HEK293 (cell line): ENCODE measurements at regions not wholly inside any gene's neighbourhood (a gene's known extent, or its start where the extent isn't known, plus 50 kb on each side); places are given as distances from the start of the nearest gene placed in this dataset.

ENCODE experiments used
- CTCF ChIA-PET: fragments of 350-600 bp; formaldehyde crosslinking; extraction: SDS; loops from one replicate; lab custom pipeline; 2021; ENCODE audit warnings: antibody characterized with exemption; lab: Yijun Ruan, JAX
- POLR2A ChIA-PET: fragments of 300-600 bp; formaldehyde crosslinking; extraction: SDS; loops from one replicate; lab custom pipeline; 2020; ENCODE audit warnings: antibody characterized with exemption, inconsistent platforms; lab: Yijun Ruan, JAX
- H3K27ac ChIP-seq: fragments of 200-500 bp; sonication (Bioruptor generic); 2 replicates; pipeline ENCODE4 v1.5.1; 2014; ENCODE audit warnings: low read depth, low read length, control low read depth, inconsistent platforms; ENCODE audit errors: extremely low read depth
- H3K36me3 ChIP-seq, 2 experiments: fragments of 200-500 bp in 1 of 2; sonication (Bioruptor generic) in 1 of 2; 1 replicate in 1 of 2; 2 replicates in 1 of 2; pipeline ENCODE4 v1.5.1; 2014 to 2017; ENCODE audit warnings: inconsistent platforms in 2 of 2, low read length in 2 of 2; ENCODE audit not compliant: control insufficient read depth in 2 of 2, insufficient read depth in 1 of 2
- H3K4me1 ChIP-seq: fragments of 200-500 bp; sonication (Bioruptor generic); 2 replicates; pipeline ENCODE4 v1.5.1; 2014; ENCODE audit warnings: mild to moderate bottlenecking, low read length, inconsistent platforms; ENCODE audit not compliant: control insufficient read depth, insufficient read depth
- H3K4me3 ChIP-seq: 2 replicates; pipeline ENCODE4 v1.5.1; 2011; ENCODE audit warnings: low read depth, mild to moderate bottlenecking, control low read depth, low read length, moderate library complexity
- H3K9me3 ChIP-seq: fragments of 200-500 bp; sonication (Bioruptor generic); 2 replicates; pipeline ENCODE4 v1.5.1; 2014; ENCODE audit warnings: low read depth, low read length, inconsistent platforms; ENCODE audit not compliant: control insufficient read depth, insufficient read depth
- HOXC10 ChIP-seq: sonication (generic); formaldehyde crosslinking; IDR thresholded peaks from 2 replicates; pipeline ENCODE4 v1.8.1; 2023; ENCODE audit warnings: mild to moderate bottlenecking, missing genetic modification reagents
- MZF1 ChIP-seq: fragments of 450-650 bp; formaldehyde crosslinking; IDR thresholded peaks from 2 replicates; pipeline ENCODE4 v1.5.1; 2017; ENCODE audit warnings: missing biosample characterization, missing genetic modification characterization, borderline replicate concordance
- PRDM1 ChIP-seq: fragments of 450-650 bp; formaldehyde crosslinking; IDR thresholded peaks from 2 replicates; pipeline ENCODE4; 2016; ENCODE audit warnings: missing biosample characterization, missing genetic modification characterization
- SP2 ChIP-seq: fragments of 450-650 bp; formaldehyde crosslinking; IDR thresholded peaks from 2 replicates; pipeline ENCODE4 v1.5.1; 2016; ENCODE audit warnings: missing biosample characterization, missing genetic modification characterization
- TRIM28 ChIP-seq: IDR thresholded peaks from 2 replicates; pipeline ENCODE4 v1.6.1; 2011; ENCODE audit warnings: low read length, control low read depth, borderline replicate concordance
- ZBTB48 ChIP-seq: fragments of 450-650 bp; formaldehyde crosslinking; IDR thresholded peaks from 2 replicates; pipeline ENCODE4 v1.5.1; 2016; ENCODE audit warnings: missing biosample characterization, missing genetic modification characterization
- ZBTB7A ChIP-seq: fragments of 450-650 bp; formaldehyde crosslinking; IDR thresholded peaks from 2 replicates; pipeline ENCODE4 v1.5.1; 2016; ENCODE audit warnings: low read depth, missing biosample characterization, missing genetic modification characterization
- ZNF138 ChIP-seq: fragments of 450-650 bp; formaldehyde crosslinking; IDR thresholded peaks from 2 replicates; pipeline ENCODE4 v1.5.1; 2016; ENCODE audit warnings: missing biosample characterization, missing genetic modification characterization, borderline replicate concordance
- ZNF302 ChIP-seq: fragments of 450-650 bp; formaldehyde crosslinking; IDR thresholded peaks from 2 replicates; pipeline ENCODE4 v1.5.1; 2016; ENCODE audit warnings: missing biosample characterization, missing genetic modification characterization, low read depth
- ZNF350 ChIP-seq: fragments of 450-650 bp; formaldehyde crosslinking; IDR thresholded peaks from 2 replicates; pipeline ENCODE4 v1.5.0; 2017; ENCODE audit warnings: missing biosample characterization, mild to moderate bottlenecking, missing genetic modification characterization
- ZNF660 ChIP-seq: fragments of 450-650 bp; IDR thresholded peaks from 2 replicates; pipeline ENCODE4 v1.5.1; 2018; ENCODE audit warnings: missing biosample characterization, mild to moderate bottlenecking, missing genetic modification characterization
- ZNF701 ChIP-seq: fragments of 450-650 bp; formaldehyde crosslinking; IDR thresholded peaks from 2 replicates; pipeline ENCODE4 v1.5.1; 2016; ENCODE audit warnings: missing biosample characterization, missing genetic modification characterization
- TF ChIP-seq, protein P1 (sequence below): fragments of 450-650 bp; formaldehyde crosslinking; IDR thresholded peaks from 2 replicates; pipeline ENCODE4; 2016; ENCODE audit warnings: missing biosample characterization, missing genetic modification characterization
- TF ChIP-seq, protein P2 (sequence below): fragments of 450-650 bp; formaldehyde crosslinking; IDR thresholded peaks from 2 replicates; pipeline ENCODE4 v1.5.0; 2017; ENCODE audit warnings: missing biosample characterization, missing genetic modification characterization, borderline replicate concordance
- TF ChIP-seq, protein P3 (sequence below): fragments of 450-650 bp; IDR thresholded peaks from 2 replicates; pipeline ENCODE4 v1.5.1; 2018; ENCODE audit warnings: missing biosample characterization, missing genetic modification characterization
- TF ChIP-seq, protein P4 (sequence below): fragments of 450-650 bp; formaldehyde crosslinking; IDR thresholded peaks from 2 replicates; pipeline ENCODE4 v1.5.1; 2016; ENCODE audit warnings: missing biosample characterization, missing genetic modification characterization
- TF ChIP-seq, protein P5 (sequence below): fragments of 450-650 bp; formaldehyde crosslinking; IDR thresholded peaks from 2 replicates; pipeline ENCODE4 v1.5.1; 2016; ENCODE audit warnings: missing biosample characterization, missing genetic modification characterization
- TF ChIP-seq, protein P6 (sequence below): fragments of 450-650 bp; IDR thresholded peaks from 2 replicates; pipeline ENCODE4 v1.5.1; 2018; ENCODE audit warnings: missing biosample characterization, mild to moderate bottlenecking, missing genetic modification characterization

DNA sequence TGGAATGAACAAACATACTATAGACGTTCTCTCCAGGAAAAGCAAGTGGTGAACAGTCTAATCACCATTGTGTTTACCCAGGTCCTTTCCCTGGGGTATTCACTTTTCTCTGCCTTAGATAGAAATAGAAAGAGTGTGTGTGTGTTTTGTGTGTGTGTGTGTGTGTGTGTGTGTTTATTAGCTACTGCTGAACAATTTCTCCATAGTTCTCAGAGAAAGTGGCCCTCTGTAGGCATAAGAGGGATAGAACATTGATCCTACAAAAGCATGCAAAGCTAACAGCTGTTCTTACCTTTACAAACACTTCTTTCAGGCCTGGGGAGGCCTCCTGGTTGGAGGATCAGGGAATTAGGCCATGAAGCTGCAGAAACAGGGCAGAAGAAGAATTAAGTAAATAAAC, 665.7 kb upstream of the TBX3 start:
- H3K36me3 ChIP-seq, result no peaks in the 10 kb centered on the region
- no peak for TF ChIP-seq ZNF302 (tag by site-specific recombination)
- TF ChIP-seq, protein P1, sequence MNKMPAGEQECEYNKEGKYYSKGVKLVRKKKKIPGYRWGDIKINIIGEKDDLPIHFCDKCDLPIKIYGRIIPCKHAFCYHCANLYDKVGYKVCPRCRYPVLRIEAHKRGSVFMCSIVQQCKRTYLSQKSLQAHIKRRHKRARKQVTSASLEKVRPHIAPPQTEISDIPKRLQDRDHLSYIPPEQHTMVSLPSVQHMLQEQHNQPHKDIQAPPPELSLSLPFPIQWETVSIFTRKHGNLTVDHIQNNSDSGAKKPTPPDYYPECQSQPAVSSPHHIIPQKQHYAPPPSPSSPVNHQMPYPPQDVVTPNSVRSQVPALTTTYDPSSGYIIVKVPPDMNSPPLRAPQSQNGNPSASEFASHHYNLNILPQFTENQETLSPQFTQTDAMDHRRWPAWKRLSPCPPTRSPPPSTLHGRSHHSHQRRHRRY (tag by site-specific recombination), result no peak
- TF ChIP-seq, protein P2, sequence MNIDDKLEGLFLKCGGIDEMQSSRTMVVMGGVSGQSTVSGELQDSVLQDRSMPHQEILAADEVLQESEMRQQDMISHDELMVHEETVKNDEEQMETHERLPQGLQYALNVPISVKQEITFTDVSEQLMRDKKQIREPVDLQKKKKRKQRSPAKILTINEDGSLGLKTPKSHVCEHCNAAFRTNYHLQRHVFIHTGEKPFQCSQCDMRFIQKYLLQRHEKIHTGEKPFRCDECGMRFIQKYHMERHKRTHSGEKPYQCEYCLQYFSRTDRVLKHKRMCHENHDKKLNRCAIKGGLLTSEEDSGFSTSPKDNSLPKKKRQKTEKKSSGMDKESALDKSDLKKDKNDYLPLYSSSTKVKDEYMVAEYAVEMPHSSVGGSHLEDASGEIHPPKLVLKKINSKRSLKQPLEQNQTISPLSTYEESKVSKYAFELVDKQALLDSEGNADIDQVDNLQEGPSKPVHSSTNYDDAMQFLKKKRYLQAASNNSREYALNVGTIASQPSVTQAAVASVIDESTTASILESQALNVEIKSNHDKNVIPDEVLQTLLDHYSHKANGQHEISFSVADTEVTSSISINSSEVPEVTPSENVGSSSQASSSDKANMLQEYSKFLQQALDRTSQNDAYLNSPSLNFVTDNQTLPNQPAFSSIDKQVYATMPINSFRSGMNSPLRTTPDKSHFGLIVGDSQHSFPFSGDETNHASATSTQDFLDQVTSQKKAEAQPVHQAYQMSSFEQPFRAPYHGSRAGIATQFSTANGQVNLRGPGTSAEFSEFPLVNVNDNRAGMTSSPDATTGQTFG (tag by site-specific recombination), result no peak
- no peak for TF ChIP-seq MZF1 (tag by site-specific recombination)
- no peak for TF ChIP-seq SP2 (tag by site-specific recombination)
- no peak for TF ChIP-seq PRDM1
- no peak for TF ChIP-seq HOXC10
- TF ChIP-seq ZNF660 (tag by site-specific recombination), result no peak
- TF ChIP-seq ZNF138 (tag by site-specific recombination), result no peak
- TF ChIP-seq, protein P3, sequence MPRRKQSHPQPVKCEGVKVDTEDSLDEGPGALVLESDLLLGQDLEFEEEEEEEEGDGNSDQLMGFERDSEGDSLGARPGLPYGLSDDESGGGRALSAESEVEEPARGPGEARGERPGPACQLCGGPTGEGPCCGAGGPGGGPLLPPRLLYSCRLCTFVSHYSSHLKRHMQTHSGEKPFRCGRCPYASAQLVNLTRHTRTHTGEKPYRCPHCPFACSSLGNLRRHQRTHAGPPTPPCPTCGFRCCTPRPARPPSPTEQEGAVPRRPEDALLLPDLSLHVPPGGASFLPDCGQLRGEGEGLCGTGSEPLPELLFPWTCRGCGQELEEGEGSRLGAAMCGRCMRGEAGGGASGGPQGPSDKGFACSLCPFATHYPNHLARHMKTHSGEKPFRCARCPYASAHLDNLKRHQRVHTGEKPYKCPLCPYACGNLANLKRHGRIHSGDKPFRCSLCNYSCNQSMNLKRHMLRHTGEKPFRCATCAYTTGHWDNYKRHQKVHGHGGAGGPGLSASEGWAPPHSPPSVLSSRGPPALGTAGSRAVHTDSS (tag by site-specific recombination), result no peak
- TF ChIP-seq, protein P4, sequence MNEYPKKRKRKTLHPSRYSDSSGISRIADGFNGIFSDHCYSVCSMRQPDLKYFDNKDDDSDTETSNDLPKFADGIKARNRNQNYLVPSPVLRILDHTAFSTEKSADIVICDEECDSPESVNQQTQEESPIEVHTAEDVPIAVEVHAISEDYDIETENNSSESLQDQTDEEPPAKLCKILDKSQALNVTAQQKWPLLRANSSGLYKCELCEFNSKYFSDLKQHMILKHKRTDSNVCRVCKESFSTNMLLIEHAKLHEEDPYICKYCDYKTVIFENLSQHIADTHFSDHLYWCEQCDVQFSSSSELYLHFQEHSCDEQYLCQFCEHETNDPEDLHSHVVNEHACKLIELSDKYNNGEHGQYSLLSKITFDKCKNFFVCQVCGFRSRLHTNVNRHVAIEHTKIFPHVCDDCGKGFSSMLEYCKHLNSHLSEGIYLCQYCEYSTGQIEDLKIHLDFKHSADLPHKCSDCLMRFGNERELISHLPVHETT, result no peak
- no peak for TF ChIP-seq ZNF350
- TF ChIP-seq ZBTB7A, result no peak
- no peak for TF ChIP-seq TRIM28
- TF ChIP-seq, protein P5, sequence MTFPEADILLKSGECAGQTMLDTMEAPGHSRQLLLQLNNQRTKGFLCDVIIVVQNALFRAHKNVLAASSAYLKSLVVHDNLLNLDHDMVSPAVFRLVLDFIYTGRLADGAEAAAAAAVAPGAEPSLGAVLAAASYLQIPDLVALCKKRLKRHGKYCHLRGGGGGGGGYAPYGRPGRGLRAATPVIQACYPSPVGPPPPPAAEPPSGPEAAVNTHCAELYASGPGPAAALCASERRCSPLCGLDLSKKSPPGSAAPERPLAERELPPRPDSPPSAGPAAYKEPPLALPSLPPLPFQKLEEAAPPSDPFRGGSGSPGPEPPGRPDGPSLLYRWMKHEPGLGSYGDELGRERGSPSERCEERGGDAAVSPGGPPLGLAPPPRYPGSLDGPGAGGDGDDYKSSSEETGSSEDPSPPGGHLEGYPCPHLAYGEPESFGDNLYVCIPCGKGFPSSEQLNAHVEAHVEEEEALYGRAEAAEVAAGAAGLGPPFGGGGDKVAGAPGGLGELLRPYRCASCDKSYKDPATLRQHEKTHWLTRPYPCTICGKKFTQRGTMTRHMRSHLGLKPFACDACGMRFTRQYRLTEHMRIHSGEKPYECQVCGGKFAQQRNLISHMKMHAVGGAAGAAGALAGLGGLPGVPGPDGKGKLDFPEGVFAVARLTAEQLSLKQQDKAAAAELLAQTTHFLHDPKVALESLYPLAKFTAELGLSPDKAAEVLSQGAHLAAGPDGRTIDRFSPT (tag by site-specific recombination), result no peak
- no peak for TF ChIP-seq ZNF701 (tag by site-specific recombination)
- TF ChIP-seq, protein P6, sequence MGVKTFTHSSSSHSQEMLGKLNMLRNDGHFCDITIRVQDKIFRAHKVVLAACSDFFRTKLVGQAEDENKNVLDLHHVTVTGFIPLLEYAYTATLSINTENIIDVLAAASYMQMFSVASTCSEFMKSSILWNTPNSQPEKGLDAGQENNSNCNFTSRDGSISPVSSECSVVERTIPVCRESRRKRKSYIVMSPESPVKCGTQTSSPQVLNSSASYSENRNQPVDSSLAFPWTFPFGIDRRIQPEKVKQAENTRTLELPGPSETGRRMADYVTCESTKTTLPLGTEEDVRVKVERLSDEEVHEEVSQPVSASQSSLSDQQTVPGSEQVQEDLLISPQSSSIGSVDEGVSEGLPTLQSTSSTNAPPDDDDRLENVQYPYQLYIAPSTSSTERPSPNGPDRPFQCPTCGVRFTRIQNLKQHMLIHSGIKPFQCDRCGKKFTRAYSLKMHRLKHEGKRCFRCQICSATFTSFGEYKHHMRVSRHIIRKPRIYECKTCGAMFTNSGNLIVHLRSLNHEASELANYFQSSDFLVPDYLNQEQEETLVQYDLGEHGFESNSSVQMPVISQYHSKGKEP (tag by site-specific recombination), result no peak
- TF ChIP-seq ZBTB48 (tag by site-specific recombination), result no peak
- TF ChIP-seq, all 188 proteins: peak for 0
- Histone ChIP-seq H3K4me3 (no peak overlapping the region), H3K9me3 (no peaks in the 10 kb centered on the region), H3K27ac (no peak overlapping the region), H3K4me1 (no peaks in the 10 kb centered on the region)
- ChIA-PET CTCF (no interaction called here), POLR2A (no interaction called here)
